ENCODE measurements at regions not wholly inside any gene's neighbourhood (a gene's known extent, or its start where the extent isn't known, plus 50 kb on each side); places are given as distances from the start of the nearest gene placed in this dataset.
"Not testable (repeated sequence)": the region's sequence is repeated elsewhere in the genome, so short reads cannot be mapped to it uniquely, and the experiment has no call there.

GRCh38 chr1:242900558-242900957, 354.5 kb downstream of the CEP170 start:
- DNase-seq, result not testable (repeated sequence)

DNA sequence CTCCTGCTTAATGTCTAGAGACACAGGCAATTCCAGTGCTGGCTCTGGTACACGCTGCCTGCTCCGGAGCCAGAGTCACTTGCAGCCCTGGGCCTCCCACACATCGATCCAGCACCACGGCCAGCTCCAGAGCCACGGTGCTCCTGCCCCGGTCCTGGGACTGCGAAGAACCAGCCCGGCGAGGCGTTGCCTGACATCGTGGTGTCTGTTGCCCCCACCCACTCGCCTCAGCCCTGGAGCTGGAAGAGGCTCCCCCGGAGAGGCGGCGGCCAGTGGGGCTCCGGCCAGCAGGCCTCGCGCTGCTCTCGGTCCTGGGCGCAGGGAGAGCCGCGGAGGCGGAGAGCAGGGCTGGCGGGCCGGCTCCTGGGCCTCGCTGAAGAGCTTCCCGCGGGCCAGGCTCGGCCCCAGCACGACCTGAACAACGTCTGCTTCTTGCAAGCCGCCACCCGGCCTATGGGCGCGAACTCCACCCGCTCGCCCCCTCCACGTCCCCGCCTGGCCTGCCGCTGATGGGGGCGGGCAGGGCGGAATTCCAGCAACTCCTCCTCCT, 364.8 kb downstream of the CEP170 start:
- no peak for DNase-seq

GRCh38 chr1:242886137-242886536, 361.6 kb upstream of the PLD5 start:
- DNase-seq, result no peak

- DNase-seq, result not testable (repeated sequence)
These were observed 355.5 kb upstream of the PLD5 start for GRCh38 chr1:242880022-242880421.

DNA sequence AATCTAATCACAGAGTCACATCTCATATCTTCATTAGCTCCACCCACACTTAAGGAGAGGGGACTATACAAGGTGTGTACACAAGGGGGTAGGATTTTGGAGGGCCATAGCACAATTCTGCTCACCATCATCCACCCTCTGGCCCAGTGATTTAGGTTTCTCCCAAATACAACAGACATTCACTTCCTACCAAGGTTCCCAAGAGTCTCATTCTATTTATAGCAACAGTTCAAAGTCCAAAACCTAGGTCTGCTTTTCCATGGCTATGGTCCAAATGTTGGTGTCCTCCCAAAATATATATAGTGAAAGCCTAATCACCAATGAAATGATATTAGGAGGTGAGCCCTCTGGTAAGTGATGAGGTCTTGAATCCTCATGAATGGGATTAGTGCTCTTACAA, 353.2 kb upstream of the PLD5 start:
- DNase-seq, result no peak

- DNase-seq, result no peak
These were observed 352.7 kb upstream of the PLD5 start for GRCh38 chr1:242877229-242877628.

DNA sequence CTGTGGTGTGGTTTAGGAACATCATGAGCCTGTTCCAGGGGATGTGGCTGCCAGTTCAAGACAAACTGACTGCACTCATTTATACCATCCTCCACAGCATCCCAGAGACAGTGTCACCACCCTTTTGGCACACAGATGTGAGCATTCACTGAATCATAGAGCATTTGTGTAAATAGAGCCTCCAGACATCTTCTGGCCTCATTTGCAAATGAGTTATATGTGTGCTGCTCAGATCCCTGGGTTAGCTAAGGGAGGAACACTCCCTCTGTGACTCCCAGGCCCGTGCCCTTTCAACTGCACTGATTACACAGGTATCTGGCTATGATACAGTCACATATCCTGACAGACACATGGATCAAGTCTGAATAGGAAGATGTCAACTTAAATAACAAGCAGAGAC, 351.5 kb upstream of the PLD5 start:
- DNase-seq, result no peak

DNA sequence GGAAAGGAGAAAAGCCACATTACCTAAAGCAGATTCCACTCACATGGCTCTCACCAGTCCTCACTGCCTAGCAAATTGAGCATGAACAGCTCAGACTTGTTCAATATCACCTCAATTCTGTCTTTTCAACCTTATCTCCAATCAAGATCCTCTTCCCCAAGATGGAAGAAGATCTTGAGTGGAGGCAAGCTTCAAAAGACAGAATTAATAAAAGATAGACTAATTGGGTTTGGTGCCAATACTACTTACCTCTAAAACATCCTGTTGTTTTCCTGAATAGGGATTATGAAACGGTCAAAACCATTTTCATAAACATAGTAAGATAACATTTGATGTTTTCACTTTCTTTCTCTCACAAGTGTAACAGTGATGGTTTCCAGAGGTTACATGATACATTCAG, 349.2 kb upstream of the PLD5 start:
- no peak for DNase-seq

DNA sequence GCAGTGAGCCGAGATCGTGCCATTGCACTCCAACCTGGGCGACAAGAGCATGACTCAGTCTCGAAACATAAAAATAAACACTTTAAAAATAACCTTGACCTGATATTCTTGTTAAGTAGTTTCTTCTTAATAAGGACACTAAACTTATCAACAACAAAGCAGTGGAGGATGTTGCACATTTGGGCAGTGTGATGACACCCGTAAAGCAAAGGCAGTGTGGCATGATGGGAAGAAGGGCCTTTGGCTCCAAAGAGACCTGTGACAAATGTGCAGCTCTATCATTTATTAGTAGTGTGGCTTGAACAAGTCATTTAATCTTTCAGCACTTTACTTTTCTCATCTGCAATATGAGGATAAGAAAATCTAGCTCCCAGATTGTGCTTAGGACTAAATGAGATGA, 348.0 kb upstream of the PLD5 start:
- no peak for DNase-seq

DNA sequence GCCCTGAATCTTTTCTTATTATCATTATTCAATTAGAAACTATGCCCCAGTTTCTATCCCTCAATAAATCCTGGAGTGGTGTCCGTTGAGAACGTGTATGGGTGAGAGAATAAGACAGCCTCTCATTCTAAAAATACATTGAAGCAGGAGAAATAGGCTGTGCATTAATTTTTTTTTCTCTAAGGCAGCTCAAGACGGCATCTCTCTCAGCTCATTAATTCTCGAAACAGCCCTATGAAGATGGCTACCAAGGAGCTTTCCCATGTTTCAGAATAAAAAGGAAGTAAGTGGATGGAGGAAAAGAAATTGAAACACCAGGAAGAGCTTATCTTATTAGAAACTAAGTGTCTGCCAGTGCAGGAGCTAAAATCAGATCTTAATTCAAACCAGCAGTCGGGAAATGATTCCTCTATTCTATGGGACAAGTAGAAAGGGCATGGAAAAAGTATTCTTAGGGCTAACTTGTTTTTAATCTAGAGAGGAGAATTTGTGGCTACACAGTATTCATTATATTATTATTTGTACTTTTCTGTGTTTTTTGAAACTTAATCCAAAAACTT, 347.1 kb upstream of the PLD5 start:
- DNase-seq, result no peak

DNA sequence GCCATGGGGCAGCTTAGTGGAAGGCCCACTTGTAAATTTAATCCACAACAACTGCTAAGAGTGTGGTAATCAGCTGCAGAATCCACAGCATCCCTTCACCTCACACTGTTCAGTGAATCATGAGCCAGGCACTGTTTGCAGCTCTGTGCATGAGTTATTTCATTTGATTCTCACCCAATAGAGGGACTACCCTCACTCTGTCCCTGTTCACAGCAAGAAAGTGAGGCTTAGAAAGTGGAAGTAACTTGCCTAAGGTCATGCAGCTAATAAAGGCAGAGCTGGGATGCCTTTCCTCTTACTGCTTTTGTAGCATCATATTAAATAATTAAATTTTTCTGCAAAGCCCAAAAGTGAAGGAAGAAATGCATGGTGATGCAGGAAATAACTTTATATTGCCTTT, 346.5 kb upstream of the PLD5 start:
- no peak for DNase-seq

DNA sequence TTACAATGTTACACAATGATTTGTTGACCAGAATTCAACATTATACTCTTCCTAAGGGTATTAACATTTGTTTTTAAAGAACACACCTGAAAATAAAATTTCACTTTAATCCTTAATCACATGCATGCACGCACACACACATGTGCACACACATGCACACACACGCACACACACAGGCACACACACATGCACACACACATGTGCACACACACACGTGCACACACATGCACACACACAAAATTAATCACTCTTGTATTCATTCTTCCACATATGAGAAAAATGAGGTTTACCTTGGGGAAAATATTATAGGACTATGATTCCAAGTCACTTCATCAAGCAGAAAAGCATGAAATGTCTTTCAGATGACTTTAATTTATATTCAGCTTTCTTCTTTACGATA, 331.8 kb upstream of the PLD5 start:
- DNase-seq, result no peak

DNA sequence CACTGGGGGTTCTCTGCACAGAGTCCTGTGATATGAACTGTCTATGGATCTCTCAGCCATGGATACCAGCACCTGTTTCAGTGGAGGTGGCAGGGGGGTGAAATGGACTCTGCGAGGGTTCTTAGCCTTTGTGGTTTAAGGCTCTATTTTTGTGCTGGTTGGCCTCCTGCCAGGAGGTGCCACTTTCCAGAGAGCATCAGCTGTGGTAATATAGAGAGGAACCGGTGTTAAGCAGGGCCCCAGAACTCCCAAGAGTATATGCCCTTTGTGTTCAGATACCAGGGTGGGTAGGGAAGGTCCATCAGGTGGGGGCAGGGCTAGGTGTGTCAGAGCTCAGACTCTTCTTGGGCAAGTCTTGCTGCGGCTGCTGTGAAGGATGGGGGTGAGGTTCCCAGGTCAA, 330.0 kb upstream of the PLD5 start:
- DNase-seq, result no peak

- peak; percentile 9 for DNase-seq
These were observed 323.0 kb upstream of the PLD5 start for GRCh38 chr1:242847390-242847993.

GRCh38 chr1:242842094-242842493, 317.6 kb upstream of the PLD5 start:
- DNase-seq, result no peak

DNA sequence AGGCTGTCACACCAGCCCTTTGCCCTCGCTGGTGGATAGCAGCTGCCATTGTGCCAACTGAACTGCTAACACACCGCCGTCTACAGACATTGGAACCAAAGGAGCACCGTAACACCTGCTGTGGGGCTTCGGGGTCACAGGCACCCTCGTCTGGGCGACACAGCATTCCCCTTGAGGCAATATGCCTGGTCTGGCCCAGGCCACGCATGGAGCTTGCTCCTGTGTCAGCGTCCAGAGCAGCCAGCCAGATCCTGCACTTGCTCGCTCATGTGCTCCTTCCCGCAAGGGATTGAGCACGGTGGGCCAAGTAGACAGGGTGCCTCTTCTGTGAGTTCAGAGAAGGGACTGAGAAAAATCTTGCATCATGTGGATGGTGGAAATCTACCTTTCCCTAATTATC, 314.6 kb upstream of the PLD5 start:
- no peak for DNase-seq

GRCh38 chr1:242836423-242836822, 311.9 kb upstream of the PLD5 start:
- no peak for DNase-seq

- no peak for DNase-seq
These were observed 304.3 kb upstream of the PLD5 start for GRCh38 chr1:242828828-242829227.

DNA sequence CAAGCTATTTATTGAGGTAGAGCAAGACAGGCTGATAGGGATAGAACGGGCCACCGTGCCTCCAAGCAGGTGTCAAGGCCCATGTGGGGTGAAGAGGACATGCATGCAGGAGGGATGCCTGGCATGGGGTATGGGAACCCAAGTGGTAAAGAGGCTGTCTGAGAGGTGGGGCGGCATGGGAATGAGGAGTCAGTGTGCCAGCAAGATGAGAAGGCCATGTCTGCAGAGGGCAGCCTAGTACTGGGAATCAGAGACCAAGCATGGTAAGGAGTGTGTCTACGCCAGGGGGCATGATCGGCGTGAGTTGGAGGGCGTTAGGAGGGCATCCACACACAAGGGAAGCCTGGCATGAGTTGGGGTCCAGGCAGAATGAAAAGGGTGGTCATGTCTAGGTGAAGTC, 303.7 kb upstream of the PLD5 start:
- no peak for DNase-seq

DNA sequence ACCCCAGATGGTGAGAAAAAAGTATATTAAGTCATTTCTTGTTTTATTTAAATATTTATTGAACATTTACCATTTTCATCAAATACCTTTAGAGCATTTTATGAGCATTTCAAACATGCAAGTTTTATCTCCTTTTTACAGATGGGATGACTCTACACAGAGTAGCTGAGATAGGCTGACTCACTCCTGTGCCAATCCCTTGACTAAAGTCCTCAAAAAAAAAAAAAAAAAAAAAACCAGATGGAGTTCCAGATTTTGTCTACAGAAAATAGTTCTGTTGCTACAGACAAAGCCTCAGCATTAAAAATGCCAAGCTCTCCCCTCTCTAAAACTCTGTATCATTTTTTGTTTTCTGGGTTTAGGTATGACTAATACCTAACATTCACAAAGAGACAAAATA, 303.0 kb upstream of the PLD5 start:
- DNase-seq, result peak; percentile 5

- peak; percentile 12 for DNase-seq
These were observed 302.3 kb upstream of the PLD5 start for GRCh38 chr1:242826701-242827336.

GRCh38 chr1:242824435-242824834, 299.9 kb upstream of the PLD5 start:
- DNase-seq, result peak; percentile 43

- DNase-seq, result no peak
These were observed 289.1 kb upstream of the PLD5 start for GRCh38 chr1:242813490-242814091.
